ENCODE measurements at regions not wholly inside any gene's neighbourhood (a gene's known extent, or its start where the extent isn't known, plus 50 kb on each side); places are given as distances from the start of the nearest gene placed in this dataset.

GRCh38 chr6:25122001-25122400 lies 157.2 kb upstream of the CARMIL1 start:
- Histone ChIP-seq H3K9me3 (no peaks in the 10 kb centered on the region), H3K27me3 (no peaks in the 10 kb centered on the region), H3K4me3 (no peak overlapping the region), H3K27ac (peak overlapping the region; percentile 27 to 31), H3K4me1 (peaks cover 0 to 8% of the 10 kb centered on the region in 2 donors), H3K36me3 (peaks cover 0 to 24% of the 10 kb centered on the region in 2 donors)
- intact Hi-C loops (cut with DNase I): no loop called here
- peak in 1 of 2 donors; percentile 67 for DNase-seq (ENCODE audit: low spot score in 2 of 2)
- TF ChIP-seq, protein P1, sequence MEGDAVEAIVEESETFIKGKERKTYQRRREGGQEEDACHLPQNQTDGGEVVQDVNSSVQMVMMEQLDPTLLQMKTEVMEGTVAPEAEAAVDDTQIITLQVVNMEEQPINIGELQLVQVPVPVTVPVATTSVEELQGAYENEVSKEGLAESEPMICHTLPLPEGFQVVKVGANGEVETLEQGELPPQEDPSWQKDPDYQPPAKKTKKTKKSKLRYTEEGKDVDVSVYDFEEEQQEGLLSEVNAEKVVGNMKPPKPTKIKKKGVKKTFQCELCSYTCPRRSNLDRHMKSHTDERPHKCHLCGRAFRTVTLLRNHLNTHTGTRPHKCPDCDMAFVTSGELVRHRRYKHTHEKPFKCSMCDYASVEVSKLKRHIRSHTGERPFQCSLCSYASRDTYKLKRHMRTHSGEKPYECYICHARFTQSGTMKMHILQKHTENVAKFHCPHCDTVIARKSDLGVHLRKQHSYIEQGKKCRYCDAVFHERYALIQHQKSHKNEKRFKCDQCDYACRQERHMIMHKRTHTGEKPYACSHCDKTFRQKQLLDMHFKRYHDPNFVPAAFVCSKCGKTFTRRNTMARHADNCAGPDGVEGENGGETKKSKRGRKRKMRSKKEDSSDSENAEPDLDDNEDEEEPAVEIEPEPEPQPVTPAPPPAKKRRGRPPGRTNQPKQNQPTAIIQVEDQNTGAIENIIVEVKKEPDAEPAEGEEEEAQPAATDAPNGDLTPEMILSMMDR (IDR thresholded peaks at IDR 0.05): no peak

GRCh38 chr6:25122622-25123237 lies 156.4 kb upstream of the CARMIL1 start:
- Histone ChIP-seq H3K4me3 (no peak overlapping the region), H3K36me3 (peaks cover 0 to 24% of the 10 kb centered on the region in 2 donors), H3K4me1 (peaks cover 0 to 15% of the 10 kb centered on the region in 2 donors), H3K9me3 (no peaks in the 10 kb centered on the region), H3K27ac (peak overlapping the region; percentile 27 to 31), H3K27me3 (no peaks in the 10 kb centered on the region)
- no peak for DNase-seq (ENCODE audit: low spot score in 2 of 2)
- intact Hi-C loops (cut with DNase I): no loop called here
- TF ChIP-seq, protein P1 (IDR thresholded peaks at IDR 0.05): no peak

DNA sequence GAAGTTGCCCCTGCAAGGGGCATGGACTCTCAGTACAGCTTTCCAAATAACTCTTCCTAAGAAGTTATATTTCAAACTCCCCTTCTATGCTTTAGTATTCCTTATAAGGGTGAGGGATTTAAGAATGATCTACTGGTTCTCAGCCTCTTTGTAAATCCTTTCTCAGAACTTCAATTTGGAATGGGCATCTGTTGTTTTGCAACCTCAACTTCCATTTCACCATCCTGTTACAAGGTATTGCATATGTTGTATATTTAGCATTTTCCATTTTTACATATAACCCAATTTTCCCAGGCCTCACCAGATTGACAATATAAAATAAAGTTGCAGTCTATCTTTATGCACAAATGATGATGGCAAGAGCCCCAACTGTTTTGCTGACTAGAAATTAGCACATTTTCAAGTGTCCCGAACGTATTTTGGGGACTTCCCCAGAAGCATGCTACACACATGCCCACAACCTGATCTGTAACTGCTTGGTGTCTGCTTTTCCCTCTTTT lies 154.9 kb upstream of the CARMIL1 start:
- Histone ChIP-seq H3K4me1 (peaks cover 0 to 22% of the 10 kb centered on the region in 2 donors), H3K36me3 (peaks cover 0 to 24% of the 10 kb centered on the region in 2 donors), H3K27me3 (no peaks in the 10 kb centered on the region), H3K4me3 (no peak overlapping the region), H3K27ac (peak overlapping the region; percentile 5 to 13), H3K9me3 (no peaks in the 10 kb centered on the region)
- intact Hi-C loops (cut with DNase I): no loop called here
- DNase-seq (ENCODE audit: low spot score in 2 of 2): no peak
- TF ChIP-seq, protein P1 (IDR thresholded peaks at IDR 0.05): no peak

DNA sequence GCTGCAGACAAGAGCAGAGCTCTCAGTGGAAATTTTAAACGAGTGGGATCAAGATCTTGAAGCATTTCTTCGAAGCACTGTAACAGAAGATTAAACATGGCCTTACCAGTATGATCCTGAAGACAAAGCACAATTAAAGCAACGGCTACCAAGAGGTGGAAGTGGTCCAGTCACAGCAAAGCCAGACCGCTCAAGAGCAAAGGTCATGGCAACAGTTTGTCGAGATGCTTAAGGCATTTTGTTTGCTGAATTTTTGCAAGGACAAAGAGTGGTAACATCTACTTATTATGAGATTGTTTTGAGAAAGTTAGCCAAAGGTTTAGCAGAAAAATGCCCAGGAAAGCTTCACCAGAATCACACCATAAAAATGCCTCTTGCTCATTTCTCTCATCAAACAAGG lies 153.4 kb upstream of the CARMIL1 start:
- Histone ChIP-seq H3K4me3 (no peak overlapping the region), H3K27me3 (no peaks in the 10 kb centered on the region), H3K36me3 (peaks cover 0 to 21% of the 10 kb centered on the region in 2 donors), H3K27ac (no peak overlapping the region), H3K4me1 (peaks cover 0 to 32% of the 10 kb centered on the region in 2 donors), H3K9me3 (no peaks in the 10 kb centered on the region)
- intact Hi-C loops (cut with DNase I): no loop called here
- DNase-seq (ENCODE audit: low spot score in 2 of 2): no peak
- TF ChIP-seq, protein P1 (IDR thresholded peaks at IDR 0.05): no peak

DNA sequence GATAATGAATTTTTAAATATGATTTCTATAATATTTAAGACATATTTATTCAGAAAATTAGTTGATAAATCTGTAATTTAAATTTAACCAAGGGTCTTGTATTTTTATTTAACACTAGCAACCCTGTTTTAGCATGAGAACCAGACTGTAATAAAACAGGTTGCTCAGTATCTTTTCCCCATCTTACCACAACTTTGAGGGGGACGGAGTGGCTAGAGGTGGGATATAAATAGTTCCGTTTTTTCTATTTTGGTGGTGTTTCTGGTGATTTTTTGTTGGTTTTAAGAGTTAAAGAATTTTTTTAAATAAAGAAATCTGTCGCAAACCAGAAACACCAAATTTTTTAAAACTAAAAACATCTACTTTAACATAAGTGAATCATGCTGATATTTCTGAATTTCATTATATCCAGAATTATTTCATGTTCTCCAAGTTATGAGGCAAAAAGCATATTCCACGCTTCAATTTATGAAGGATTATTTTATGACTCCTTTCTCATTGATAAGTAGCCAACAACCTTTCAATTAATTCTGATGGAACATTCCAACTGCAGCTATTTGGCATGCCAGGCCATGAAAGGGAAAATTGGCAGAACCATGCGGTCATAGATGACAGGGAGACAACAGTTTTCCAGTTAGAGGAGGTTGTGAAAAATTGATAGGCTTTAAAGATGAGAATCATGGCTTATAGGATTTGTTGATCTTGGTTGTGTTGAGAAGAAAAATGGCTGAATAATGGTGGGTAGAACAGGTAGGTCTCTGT lies 151.9 kb upstream of the CARMIL1 start:
- Histone ChIP-seq H3K27ac (peak overlapping the region; percentile 60 to 62), H3K4me1 (peaks cover 7 to 46% of the 10 kb centered on the region in 2 donors), H3K9me3 (no peaks in the 10 kb centered on the region), H3K36me3 (peaks cover 0 to 20% of the 10 kb centered on the region in 2 donors), H3K27me3 (no peaks in the 10 kb centered on the region), H3K4me3 (no peak overlapping the region)
- intact Hi-C loops (cut with DNase I): no loop called here
- TF ChIP-seq, protein P1 (IDR thresholded peaks at IDR 0.05): no peak
- no peak for DNase-seq (ENCODE audit: low spot score in 2 of 2)
